ENCODE measurements at regions not wholly inside any gene's neighbourhood (a gene's known extent, or its start where the extent isn't known, plus 50 kb on each side); places are given as distances from the start of the nearest gene placed in this dataset.
A peak's percentile ranks its signal among the peaks of the same experiment; 100 is the strongest.

DNA sequence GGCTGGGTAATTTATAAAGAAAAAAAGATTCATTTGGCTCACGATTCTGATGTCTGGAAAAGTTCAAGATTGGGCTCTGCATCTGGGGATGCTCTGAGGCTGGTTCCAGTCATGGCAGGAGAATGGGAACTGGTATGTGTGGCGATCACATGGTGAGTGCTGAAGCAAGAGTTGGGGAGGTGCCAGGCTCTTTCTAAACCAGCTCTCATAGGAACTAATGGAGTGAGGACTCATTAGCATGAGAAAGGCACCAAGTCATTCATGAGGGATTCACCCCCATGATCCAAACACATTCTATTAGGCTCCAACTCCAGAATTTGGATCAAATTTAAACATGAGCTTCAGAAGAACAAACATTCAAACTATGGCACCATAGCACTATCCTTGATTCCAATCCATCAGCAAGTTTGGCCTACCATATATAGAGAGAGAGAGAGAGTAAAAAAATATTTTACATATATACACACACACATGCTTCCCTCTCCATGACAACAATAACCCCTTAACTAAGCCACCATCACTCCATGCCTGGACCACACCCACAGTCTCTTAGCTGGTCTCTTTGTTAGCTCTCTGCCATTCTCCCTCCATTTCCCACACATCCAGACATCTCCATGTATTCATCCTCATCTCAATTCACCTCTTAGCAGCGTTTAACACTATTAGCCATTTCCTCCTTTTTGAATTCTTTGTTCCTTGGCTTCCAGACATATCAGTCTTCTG is 57.9 kb downstream of the NPY start:
- DNase-seq, result no peak

DNA sequence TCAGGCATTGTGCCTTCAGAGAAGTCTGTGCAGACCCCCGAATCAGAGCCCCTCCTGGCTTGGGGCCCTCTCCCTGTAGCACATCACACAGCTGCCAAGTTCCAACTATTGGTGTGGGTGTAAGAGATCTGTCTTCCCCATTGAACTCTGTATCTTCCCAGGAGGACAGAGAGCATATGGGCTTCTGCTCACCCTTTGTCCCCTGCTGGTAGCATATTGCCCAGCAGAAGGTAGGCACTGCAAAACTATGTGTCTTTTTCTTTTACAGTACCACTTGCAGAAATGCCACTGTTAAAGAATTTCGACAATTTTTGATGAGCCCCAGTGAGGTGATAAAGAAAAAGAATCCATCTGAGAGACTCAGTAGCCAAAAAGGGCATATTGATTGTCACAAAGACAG is 59.6 kb downstream of the NPY start:
- no peak for DNase-seq

- no peak for DNase-seq
Measured at GRCh38 chr7:24346129-24346528, 62.1 kb downstream of the NPY start.

DNA sequence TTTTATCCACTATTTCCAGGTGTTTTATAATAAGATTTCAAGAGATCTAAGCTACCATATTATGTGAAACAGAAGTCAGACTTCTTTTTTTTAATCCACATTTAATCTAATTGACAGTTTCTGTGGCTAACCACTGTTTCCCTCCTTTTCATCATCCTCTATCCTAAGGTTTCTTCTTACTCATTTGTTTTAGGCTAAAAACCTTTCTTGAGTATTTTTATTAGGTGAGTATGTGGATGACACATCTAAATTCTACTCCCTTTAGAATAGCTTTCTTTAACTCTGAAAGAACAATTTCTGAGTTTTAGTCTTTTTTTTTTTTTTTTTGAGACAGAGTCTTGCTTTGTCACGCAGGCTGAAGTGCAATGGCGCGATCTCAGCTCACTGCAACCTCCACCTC is 62.7 kb downstream of the NPY start:
- DNase-seq, result no peak

DNA sequence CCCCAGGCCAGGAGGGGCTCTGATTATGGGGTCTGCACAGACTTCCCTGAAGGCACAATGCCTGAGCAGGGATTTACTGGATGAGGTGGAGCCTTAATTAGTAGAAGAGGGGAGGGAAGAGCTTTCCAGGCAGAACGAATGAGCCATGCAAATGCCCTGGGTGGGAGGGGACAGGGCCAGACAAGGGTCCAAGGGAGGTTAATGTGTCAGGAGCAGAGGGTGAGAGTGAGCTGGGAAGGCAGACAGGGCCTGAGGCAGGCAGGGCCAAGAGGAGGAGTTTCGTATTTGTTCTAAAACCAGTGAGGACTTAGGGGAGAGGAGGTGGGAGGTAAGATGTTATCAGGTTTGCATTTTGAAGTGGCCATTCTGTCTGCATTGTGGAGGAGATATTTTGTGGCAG is 65.3 kb downstream of the NPY start:
- DNase-seq, result no peak

DNA sequence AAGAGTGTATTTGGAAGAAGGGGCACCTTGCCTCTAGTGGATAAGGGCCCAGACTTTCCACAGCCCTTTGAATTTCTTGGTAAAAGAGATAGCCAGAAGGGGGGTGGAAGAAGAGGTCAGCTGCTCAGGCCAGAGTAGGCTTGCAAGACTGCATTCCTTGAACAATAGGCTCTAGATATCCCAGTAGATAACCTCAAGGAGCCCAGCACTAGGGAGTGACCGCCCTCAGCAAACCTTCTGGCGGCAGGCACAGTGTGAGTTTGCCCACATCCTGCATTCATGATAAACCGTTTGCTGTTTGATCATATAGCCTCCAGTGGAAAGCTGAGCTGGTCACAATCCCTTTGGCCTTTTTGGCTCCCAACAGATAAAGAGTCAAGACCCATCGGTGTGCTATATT is 70.5 kb downstream of the NPY start:
- DNase-seq, result no peak

GRCh38 chr7:24356718-24357386 is 72.9 kb downstream of the NPY start:
- DNase-seq, result no peak

DNA sequence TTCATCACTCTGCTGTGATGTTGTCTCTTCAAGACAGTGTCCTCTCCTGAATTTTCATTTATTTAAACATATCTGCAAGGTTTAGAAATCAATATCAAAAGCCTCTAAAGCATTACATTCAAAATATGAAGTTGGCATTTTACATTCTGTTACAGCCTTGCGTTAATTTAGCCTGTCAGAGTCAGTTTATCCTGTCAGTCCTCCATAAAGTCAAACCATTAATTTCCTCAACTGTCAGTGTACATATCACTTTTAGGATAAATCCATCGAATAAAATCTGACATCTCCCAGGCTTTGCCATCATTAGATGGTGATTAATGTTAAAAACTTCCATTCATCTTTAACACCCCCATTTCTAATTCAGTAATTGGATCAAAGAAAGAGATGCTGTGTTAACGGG is 77.0 kb downstream of the NPY start:
- DNase-seq, result no peak

GRCh38 chr7:24365606-24366005 is 81.6 kb downstream of the NPY start:
- DNase-seq, result no peak

GRCh38 chr7:24366876-24367275 is 82.9 kb downstream of the NPY start:
- DNase-seq, result no peak

- DNase-seq, result no peak
Measured at GRCh38 chr7:24368161-24368560, 84.2 kb downstream of the NPY start.

- no peak for DNase-seq
Measured at GRCh38 chr7:24370541-24370940, 86.6 kb downstream of the NPY start.

DNA sequence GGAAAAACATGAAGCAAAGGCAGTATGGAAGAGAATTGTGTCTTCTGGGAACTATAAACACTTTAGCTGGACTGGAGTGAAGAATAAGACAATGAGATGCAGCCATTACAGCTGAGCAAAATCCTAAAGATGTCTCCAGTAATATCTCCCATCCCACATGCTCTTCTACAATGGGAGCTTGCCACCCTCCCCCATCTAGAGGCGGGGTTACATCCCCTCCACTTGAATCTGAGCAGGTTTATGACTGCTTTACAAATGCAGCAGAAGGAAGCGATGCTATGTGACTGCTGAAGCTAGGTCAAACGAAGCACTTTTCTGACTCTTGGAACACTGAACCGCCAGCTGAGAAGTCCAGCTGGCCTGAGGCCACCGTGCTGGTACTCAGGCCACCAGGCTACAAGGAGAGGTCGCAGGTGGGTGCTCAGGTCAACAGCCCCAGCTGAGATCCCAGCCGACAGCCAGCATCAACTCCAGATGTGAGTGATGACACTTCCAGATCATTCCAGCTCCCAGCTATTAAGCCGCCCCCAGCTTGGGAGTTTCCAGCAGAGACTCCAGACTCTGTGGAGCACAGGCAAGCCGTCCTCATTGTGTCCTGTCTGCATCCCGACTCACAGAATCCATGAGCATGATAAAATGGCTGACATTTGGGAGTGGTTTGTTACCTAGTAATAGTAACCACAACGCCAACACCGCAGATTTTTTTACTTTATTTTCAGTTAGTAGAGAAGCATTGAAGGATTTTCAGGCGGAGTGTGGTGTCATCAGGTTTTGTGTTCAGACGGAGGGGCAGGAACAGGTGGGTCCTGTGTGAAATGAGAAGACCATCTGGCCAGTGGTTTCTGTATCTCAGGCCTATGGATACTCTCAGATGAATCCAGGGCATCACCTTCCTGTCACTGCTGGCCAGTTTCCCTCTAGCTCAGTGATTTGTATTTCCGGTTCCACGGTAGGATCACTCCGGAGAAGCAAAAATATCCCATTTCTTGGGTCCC is 89.3 kb downstream of the NPY start:
- no peak for DNase-seq

DNA sequence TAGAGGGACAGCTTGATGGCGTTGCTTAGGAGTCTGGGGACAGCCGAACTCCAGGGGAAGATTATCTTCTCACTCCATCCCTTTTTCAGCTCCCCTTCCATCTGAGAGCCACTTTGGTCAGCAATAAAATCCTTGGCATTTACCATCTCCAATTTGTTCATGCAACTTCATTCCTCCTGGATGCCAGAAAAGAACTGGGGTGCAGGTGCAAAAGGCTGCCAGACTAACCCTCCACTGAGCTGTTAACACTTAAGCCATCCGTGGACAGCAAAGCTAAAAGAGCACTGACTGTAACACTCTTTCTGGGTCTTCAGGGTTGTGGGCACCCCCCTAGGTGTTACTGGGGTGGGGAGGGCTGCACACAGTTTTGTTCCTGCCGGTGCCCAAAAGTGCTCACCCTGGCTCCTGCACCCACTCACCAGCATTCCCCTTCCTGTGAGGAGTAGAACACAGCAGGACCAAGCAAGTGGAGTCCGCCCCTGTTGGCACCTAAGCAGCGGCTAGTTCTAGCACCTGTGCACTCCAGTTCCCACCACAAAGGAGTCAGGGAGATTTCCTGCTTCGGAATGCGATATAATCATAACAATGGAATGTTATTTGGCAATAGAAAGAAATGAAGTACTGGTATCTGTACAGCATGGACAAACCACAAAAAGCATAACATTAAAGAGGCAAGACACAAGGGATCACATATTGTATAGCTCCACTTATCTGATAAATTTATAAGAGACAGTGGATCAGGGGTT is 95.1 kb downstream of the NPY start:
- no peak for DNase-seq

DNA sequence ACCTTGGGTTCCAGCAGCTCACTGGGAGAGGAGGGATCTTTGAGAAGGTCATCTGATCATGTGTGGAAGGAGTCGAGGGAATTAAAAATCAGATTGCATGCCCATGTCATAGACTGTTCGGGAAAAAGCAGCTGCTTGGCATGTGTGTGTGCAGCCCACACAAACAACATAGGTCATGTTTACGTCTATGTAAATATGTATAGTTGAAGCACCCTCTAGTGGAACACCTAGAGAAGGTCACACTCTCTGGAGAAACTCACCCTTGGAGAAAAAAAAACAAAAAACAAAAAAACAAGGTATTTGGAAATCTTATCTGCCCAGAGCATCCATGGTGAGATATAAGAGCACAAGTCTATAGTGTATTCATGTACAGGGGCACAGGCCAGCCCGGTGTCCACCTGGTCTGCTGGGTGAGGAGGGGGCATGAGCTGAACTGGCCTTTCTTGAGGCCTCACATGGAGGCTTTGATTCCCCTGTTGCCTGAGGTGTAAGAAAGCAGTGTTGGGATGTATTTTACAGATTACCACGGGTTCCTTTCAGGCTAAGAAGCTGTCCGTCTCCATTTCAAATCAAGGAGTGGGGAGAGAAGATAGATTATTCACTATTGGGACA is 98.0 kb downstream of the NPY start:
- peak; percentile 12 for DNase-seq

GRCh38 chr7:24383055-24383454 is 99.1 kb downstream of the NPY start:
- DNase-seq, result no peak

GRCh38 chr7:24384362-24385030 is 100.5 kb downstream of the NPY start:
- no peak for DNase-seq

GRCh38 chr7:24388212-24388611 is 104.2 kb downstream of the NPY start:
- no peak for DNase-seq

GRCh38 chr7:24390376-24391157 is 106.6 kb downstream of the NPY start:
- no peak for DNase-seq

GRCh38 chr7:24392774-24393173 is 108.8 kb downstream of the NPY start:
- no peak for DNase-seq

DNA sequence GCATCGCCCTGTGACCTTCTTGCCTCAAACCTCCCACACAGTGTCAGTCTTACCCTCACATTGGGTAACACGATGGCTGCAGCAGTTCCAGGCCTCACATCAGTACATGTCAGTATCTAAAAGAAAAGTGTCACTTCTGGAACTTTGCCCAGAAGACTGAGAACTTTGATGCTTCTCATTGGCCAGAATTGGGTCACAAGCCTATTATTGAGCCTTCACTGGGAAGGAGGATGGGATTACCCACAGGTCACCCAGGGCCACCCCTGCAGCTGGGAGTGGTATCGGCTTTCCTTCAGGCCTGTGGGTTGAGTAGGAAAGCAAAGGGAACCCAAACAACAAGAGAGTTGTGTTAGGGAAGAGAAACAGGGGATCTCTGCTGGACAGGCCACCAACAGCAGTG is 111.5 kb downstream of the NPY start:
- DNase-seq, result no peak
